GM19468 (cell line): ENCODE measurements at regions not wholly inside any gene's neighbourhood (a gene's known extent, or its start where the extent isn't known, plus 50 kb on each side); places are given as distances from the start of the nearest gene placed in this dataset.

Experiments used
- ATAC-seq: cut with Tn5 transposase; IDR thresholded peaks from one replicate; pipeline ENCODE4 v1.9.1; 2021; ENCODE audit warnings: mild to moderate bottlenecking, moderate library complexity, moderate number of reproducible peaks; ENCODE audit not compliant: unreplicated experiment; ENCODE audit errors: extremely low read depth

GRCh38 chr11:127443297-127443696 lies 442.7 kb upstream of the KIRREL3 start:
- ATAC-seq: no peak

- no peak for ATAC-seq
Observed at GRCh38 chr11:127440616-127441015, 440.0 kb upstream of the KIRREL3 start.

DNA sequence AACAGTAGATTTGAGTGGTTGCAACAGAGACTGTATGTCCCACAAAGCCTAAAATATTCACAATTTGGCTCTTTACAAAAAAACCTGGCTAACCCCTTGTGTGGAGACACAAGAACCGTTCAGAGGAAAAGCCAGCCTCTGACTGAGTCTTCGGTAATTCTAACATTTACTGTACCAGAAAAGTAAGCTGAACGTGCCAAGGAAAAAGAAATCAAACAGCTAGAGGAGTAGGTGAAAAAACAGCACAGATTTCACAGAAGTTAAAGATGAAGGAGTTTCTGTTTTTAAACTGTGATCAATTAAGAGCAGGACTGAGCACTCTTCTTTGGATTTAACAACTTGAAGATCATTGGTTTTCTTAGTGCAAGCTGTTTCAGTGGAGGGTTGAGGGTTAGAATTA lies 424.7 kb upstream of the KIRREL3 start:
- no peak for ATAC-seq

GRCh38 chr11:127424661-127425060 lies 424.1 kb upstream of the KIRREL3 start:
- ATAC-seq: no peak

GRCh38 chr11:127420139-127420538 lies 419.6 kb upstream of the KIRREL3 start:
- ATAC-seq: no peak

- no peak for ATAC-seq
Observed at GRCh38 chr11:127412722-127413380, 412.3 kb upstream of the KIRREL3 start.

DNA sequence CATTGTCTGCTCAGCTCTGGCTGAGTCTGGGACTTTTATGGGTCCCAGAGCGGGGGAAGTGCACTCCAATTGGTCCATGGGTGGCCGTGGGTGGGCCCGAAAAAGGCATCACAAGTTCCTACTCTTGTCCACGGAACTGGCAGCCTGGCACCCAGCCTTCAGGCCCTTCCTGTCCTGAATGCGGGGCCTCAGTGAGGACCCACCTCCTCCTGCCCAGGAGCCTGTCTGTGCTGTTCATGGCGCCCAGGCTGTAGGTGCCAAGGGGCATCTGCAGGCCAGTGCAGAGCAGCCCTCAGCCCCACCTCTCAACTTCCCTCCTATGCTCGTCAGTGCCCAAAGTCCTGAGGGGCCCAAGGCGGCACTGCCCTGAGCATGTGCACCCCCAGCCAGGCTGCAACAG lies 411.7 kb upstream of the KIRREL3 start:
- ATAC-seq: no peak

DNA sequence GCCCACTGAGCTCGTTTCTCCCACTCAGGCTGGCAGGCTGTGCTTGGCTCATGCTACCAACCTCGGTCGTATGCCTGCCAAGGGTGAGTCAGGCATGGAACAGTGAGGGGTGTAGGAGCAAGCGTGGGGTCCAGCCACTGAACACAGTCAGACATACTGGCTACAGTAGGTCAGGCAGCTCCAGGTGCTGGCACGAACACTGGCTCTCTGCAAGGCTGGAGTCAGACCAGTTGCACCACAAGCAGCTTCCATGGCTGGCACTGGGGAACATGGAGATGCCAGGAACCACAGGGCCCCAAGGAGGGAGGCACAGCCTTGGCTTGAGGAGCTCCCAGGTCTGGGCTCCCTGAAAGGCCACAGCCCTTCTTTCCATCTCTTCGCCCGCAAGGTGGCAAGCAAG lies 410.7 kb upstream of the KIRREL3 start:
- no peak for ATAC-seq

- no peak for ATAC-seq
Observed at GRCh38 chr11:127395034-127395433, 394.5 kb upstream of the KIRREL3 start.

DNA sequence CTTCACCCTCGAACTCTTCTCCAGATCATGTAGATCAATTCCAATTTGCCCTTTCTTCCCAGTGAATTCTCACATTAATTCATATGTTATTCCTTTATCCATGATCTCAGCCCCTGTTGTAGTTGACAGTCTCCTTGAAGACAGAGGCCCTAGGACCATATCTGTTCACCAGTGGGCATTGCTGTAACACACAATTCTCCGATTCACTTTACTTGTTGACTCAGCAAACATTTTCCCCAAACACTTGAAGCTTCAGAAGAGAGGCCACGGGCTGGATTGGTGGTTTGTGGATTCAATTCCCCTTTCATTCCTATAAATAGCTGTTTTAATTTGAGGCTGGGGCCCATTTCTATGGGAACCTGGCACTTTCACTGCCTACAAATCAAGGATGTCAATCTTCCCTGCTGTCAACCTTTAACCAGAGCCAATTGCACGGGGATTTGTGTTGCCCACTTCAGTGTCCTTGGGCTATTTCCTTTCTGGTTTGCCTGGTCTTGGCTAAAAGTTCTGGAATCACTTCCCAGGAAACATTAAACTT lies 393.0 kb upstream of the KIRREL3 start:
- ATAC-seq: no peak

DNA sequence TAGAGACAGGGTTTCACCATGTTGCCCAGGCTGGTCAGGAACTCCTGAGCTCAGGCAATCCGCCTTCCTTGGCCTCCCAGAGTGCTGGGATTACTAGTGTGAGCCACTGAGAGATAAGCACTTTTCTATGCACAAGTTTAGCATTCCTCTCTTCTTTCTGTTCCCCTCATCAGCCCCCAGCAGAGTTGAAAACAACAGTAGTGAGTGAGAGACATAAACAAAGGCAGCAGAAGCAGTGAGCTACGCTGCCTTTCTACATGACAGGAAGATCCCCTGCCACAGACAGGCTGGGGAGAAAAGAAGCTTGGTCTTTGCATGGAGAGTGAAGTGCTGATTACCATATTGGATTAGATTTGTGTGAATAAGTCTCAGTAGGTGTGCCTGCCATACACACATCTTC lies 392.0 kb upstream of the KIRREL3 start:
- no peak for ATAC-seq

DNA sequence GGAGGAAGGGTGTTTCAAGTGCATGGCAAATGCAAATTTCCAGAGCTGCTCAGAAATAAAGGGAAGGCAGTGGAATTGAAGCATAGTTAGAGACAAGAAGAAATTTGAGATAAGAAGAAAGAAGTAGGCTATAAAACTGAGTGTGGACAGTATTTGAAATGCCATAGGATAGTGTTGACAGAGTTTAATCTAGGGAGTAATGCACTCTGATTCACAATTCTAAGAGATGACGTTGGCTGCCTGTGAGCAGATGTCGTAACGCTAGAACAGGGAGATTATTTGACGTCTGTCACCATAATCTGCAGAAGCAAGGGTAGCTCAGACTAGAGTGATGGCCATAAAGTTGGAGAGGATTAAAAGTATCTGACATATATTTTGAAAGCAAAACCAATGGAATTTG lies 389.9 kb upstream of the KIRREL3 start:
- ATAC-seq: no peak

DNA sequence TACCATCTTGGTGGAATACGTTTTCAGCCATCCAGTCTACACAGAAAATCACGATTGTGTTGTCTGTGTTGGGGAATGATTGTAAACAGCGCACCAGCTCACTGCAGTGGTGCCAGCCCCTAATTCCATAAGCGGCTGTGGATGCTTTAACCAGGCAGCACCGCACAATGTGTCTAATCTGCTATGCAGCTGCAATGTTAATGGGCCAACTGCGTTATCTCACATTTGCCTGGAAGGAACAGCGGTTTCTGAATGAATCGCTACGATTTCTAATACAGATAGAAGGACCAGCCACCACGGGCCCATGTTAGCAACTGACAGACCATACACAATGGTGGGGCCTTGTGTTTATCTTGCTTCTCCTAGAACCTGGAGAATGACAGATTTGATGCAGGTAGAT lies 384.5 kb upstream of the KIRREL3 start:
- ATAC-seq: no peak

DNA sequence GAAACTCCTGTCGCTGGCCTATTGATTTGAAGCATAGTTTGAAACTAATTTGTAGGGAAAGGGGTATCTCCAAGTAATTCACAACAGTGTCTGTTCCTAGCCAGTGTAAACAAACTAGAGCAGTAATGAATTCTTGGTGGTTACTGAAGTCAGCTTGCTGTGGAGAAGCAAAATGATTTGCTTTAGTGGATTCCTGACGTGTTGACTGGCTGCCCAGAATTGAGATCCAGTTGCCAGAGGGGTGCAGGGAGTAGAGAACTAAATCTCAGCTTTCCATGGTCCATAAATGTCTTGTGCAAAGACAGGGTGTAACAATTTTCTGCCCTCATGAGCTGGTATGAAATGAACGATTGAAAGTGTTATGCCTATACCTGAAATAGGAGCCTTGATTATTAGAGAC lies 382.5 kb upstream of the KIRREL3 start:
- ATAC-seq: no peak

- ATAC-seq: no peak
Observed at GRCh38 chr11:127381247-127381646, 380.7 kb upstream of the KIRREL3 start.

GRCh38 chr11:127379686-127380085 lies 379.1 kb upstream of the KIRREL3 start:
- no peak for ATAC-seq

GRCh38 chr11:127376301-127376700 lies 375.7 kb upstream of the KIRREL3 start:
- no peak for ATAC-seq

DNA sequence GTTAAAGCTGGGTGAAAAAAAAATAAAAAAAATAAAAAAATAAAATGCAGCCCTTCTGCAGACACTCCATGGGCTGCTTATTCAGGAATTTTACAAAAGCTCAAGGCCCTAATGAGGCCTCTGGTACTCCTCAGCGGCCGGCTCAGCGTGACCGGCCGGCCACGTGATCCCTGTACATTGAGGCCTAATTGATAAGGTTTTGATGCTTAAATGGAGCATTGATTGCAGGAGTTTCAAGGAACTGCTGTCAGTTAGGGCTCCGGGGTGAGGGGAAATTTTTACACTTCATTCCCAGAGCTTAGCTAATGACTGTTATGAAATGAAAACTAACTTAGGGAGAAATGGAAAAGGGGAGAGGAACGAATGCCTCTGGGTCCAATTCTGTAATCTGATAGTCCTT lies 368.8 kb upstream of the KIRREL3 start:
- no peak for ATAC-seq

GRCh38 chr11:127362754-127363308 lies 362.3 kb upstream of the KIRREL3 start:
- ATAC-seq: no peak

- ATAC-seq: no peak
Observed at GRCh38 chr11:127358160-127358559, 357.6 kb upstream of the KIRREL3 start.

DNA sequence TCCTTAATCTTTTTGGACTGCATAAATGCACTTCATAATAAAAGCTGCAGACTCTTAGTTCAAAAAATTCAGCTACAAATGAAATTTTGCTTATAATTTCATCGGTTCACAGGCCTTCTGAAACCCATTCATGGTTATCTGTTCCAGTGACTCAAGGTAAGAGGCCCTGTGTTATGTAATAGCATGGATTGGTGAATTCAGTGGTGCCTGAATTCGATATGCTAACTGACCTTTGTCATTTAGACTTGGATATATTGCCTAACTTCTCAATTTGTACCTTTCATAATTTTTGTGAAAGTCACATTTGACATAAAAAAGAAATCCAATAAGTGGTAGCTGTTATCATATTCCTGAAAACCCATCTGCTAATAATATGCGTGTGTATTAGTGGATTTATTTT lies 349.9 kb upstream of the KIRREL3 start:
- ATAC-seq: no peak

GRCh38 chr11:127345819-127346459 lies 345.4 kb upstream of the KIRREL3 start:
- no peak for ATAC-seq
